K562 (cell line): ENCODE measurements at regions not wholly inside any gene's neighbourhood (a gene's known extent, or its start where the extent isn't known, plus 50 kb on each side); places are given as distances from the start of the nearest gene placed in this dataset.

Experiments used
- ATAC-seq: fragments of 200-7000 bp; cut with Tn5 transposase; 3 replicates; pipeline ENCODE4 v1.9.1; 2020; ENCODE audit warnings: moderate library complexity
- BruUV-seq: library from RNA; stranded (reverse); fragments of 400-500 nt; replicated peaks from 2 replicates; lab custom pipeline; 2021; lab: Mats Ljungman, UMichigan
- CTCF ChIA-PET: fragments of 300-600 bp; formaldehyde crosslinking; extraction: SDS; loops from one replicate; lab custom pipeline; 2021; ENCODE audit warnings: low intra/inter-chr PET ratio; lab: Yijun Ruan, JAX
- POLR2A ChIA-PET: fragments of 300-600, 350-650 bp; sonication (Branson Sonifier 250); formaldehyde crosslinking; extraction: SDS; loops from one replicate; lab custom pipeline; 2021; ENCODE audit warnings: antibody characterized with exemption, inconsistent platforms; lab: Yijun Ruan, JAX
- DNase-seq, 4 experiments: peaks; one replicate each; pipeline versions ENCODE4 v3.0.0 to v3.0.0-alpha.2; 2011 to 2018; ENCODE audit warnings: low spot score in 3 of 4, mixed read lengths in 3 of 4; ENCODE audit errors: extremely low read depth in 1 of 4
- FAIRE-seq: peaks from 2 replicates; lab custom pipeline; 2011; peaks lifted over from hg19 to GRCh38; lab: Jason Lieb, UNC
- H2AFZ ChIP-seq: 2 replicates; pipeline ENCODE4 v1.6.0; 2011; ENCODE audit warnings: low read depth, low read length, control low read depth, inconsistent platforms
- H3K27ac ChIP-seq: fragments of 200-600 bp; 3 replicates; pipeline ENCODE4 v1.8.0; 2011; ENCODE audit warnings: low read depth, mild to moderate bottlenecking, control low read depth, inconsistent platforms, low read length, moderate library complexity, mixed read lengths; ENCODE audit errors: extremely low read depth
- H3K27me3 ChIP-seq, 2 experiments: fragments of 300-600 bp in 1 of 2; 2 replicates in 1 of 2; 3 replicates in 1 of 2; pipeline versions ENCODE4 v1.6.0 to v1.8.0; 2011; ENCODE audit warnings: inconsistent platforms in 2 of 2, low read length in 2 of 2, mild to moderate bottlenecking in 1 of 2, mixed read lengths in 1 of 2, moderate library complexity in 1 of 2; ENCODE audit not compliant: control insufficient read depth in 2 of 2, insufficient read depth in 2 of 2
- H3K36me3 ChIP-seq: fragments of 300-600 bp; 3 replicates; pipeline ENCODE4 v1.8.0; 2011; ENCODE audit warnings: mild to moderate bottlenecking, low read length, inconsistent platforms; ENCODE audit not compliant: control insufficient read depth, insufficient read depth
- H3K4me1 ChIP-seq, 2 experiments: fragments of 200-600 bp in 1 of 2; replicated peaks in 1 of 2; 2 replicates in 1 of 2; 3 replicates in 1 of 2; pipeline versions ENCODE4 v1.5.1 to v1.8.0; 2011; ENCODE audit warnings: inconsistent platforms in 2 of 2, low read length in 2 of 2, mild to moderate bottlenecking in 1 of 2, mixed read lengths in 1 of 2, moderate library complexity in 1 of 2; ENCODE audit not compliant: control insufficient read depth in 2 of 2, insufficient read depth in 2 of 2
- H3K4me2 ChIP-seq: 2 replicates; pipeline ENCODE4 v1.6.1; 2011; ENCODE audit warnings: low read length, control low read depth, inconsistent platforms, mixed read lengths; ENCODE audit not compliant: insufficient read depth
- H3K4me3 ChIP-seq: fragments of 200-600 bp; sonication (generic), shearing (Covaris generic); 2 replicates; pipeline ENCODE4 v1.5.1; 2016; ENCODE audit warnings: control low read depth, inconsistent platforms
- H3K79me2 ChIP-seq: fragments of 200-600 bp; 3 replicates; pipeline ENCODE4 v1.8.0; 2011; ENCODE audit warnings: low read length, inconsistent platforms; ENCODE audit not compliant: control insufficient read depth, insufficient read depth
- H3K9ac ChIP-seq, 2 experiments: 2 replicates each; pipeline versions ENCODE4 v1.6.0 to v1.6.1; 2011; ENCODE audit warnings: low read depth in 2 of 2, low read length in 2 of 2, control low read depth in 1 of 2, inconsistent platforms in 1 of 2, mild to moderate bottlenecking in 1 of 2, mixed read lengths in 1 of 2; ENCODE audit not compliant: insufficient read depth in 1 of 2
- H3K9me1 ChIP-seq: one replicate; pipeline ENCODE4 v1.6.0; 2011; ENCODE audit warnings: inconsistent platforms, mild to moderate bottlenecking, low read length, moderate library complexity; ENCODE audit not compliant: control insufficient read depth, insufficient read depth
- H3K9me3 ChIP-seq: replicated peaks from 2 replicates; pipeline ENCODE4 v1.5.1; 2011; ENCODE audit warnings: low read depth, low read length, inconsistent platforms; ENCODE audit not compliant: control insufficient read depth, insufficient read depth
- H4K20me1 ChIP-seq: replicated peaks from 2 replicates; pipeline ENCODE4 v1.6.1; 2011; ENCODE audit warnings: low read length, inconsistent platforms, mixed read lengths; ENCODE audit not compliant: control insufficient read depth, insufficient read depth
- CBX5 ChIP-seq: IDR thresholded peaks from 2 replicates; pipeline ENCODE4 v1.6.1; 2014; ENCODE audit warnings: low read depth, borderline replicate concordance
- CEBPG ChIP-seq, 3 experiments: fragments of 200-800 bp in 1 of 3; sonication (Bioruptor generic) in 1 of 3; sonication (generic) in 1 of 3; formaldehyde crosslinking in 1 of 3; IDR thresholded peaks in 2 of 3; conservative IDR thresholded peaks in 1 of 3; 2 replicates each; pipeline versions ENCODE4 v1.6.1 to v1.8.0; 2016 to 2022; ENCODE audit warnings: missing compliant biosample characterization in 2 of 3, missing genetic modification characterization in 2 of 3, mild to moderate bottlenecking in 1 of 3, missing genetic modification reagents in 1 of 3
- ID3 ChIP-seq, 2 experiments: fragments of 250-450 bp in 1 of 2; fragments of 450-650 bp in 1 of 2; sonication (Bioruptor Pico) in 1 of 2; IDR thresholded peaks; 2 replicates each; pipeline versions ENCODE4 v1.6.1 to v1.8.0; 2016 to 2021; ENCODE audit warnings: mild to moderate bottlenecking in 2 of 2, moderate library complexity in 2 of 2, missing compliant biosample characterization in 1 of 2, missing genetic modification characterization in 1 of 2
- LEF1 ChIP-seq: fragments of 450-650 bp; IDR thresholded peaks from 2 replicates; pipeline ENCODE4 v1.6.1; 2016; ENCODE audit warnings: mild to moderate bottlenecking
- NR1H2 ChIP-seq: sonication (generic); formaldehyde crosslinking; IDR thresholded peaks from 2 replicates; pipeline ENCODE4 v1.4.0; 2020; ENCODE audit warnings: mild to moderate bottlenecking, missing genetic modification reagents
- PHF20 ChIP-seq: fragments of 450-650 bp; IDR thresholded peaks from 2 replicates; pipeline ENCODE4 v1.6.1; 2018; ENCODE audit not compliant: partially characterized antibody
- TCF15 ChIP-seq: fragments of 250-450 bp; sonication (Bioruptor Pico); IDR thresholded peaks from 2 replicates; pipeline ENCODE4 v1.8.0; 2022; ENCODE audit warnings: moderate library complexity, mild to moderate bottlenecking, inconsistent platforms
- ZKSCAN1 ChIP-seq: fragments of 150-350 bp; IDR thresholded peaks from 2 replicates; pipeline ENCODE4 v1.6.1; 2016; ENCODE audit warnings: low read depth, low read length
- ZNF589 ChIP-seq: fragments of 200-800 bp; sonication (Bioruptor generic); IDR thresholded peaks from 2 replicates; pipeline ENCODE4 v1.6.1; 2016; ENCODE audit warnings: low read depth, missing genetic modification characterization, missing compliant biosample characterization
- in situ Hi-C: fragments of 300-500 bp; cut with MboI; formaldehyde crosslinking; loops from 4 replicates; pipeline ENCODE4 v1.15.0; 2018; ENCODE audit warnings: inconsistent platforms, mixed read lengths
- intact Hi-C: fragments of 100-400 bp; cut with micrococcal nuclease; formaldehyde crosslinking; loops from 2 replicates; pipeline ENCODE4 v1.14.2; 2022
- TF ChIP-seq, protein P1 (sequence below): fragments of 450-650 bp; conservative IDR thresholded peaks from 2 replicates; pipeline ENCODE4 v1.6.1; 2016; ENCODE audit warnings: missing genetic modification characterization, low read depth, mild to moderate bottlenecking, control low read depth, missing compliant biosample characterization
- TF ChIP-seq, protein P2 (sequence below): fragments of 250-450 bp; sonication (Bioruptor Pico); IDR thresholded peaks from 2 replicates; pipeline ENCODE4 v1.4.0; 2020

- no peak overlapping the region for H3K27ac ChIP-seq
- no TSS peak for BruUV-seq
- no peaks in the 10 kb centered on the region for H3K27me3 ChIP-seq
- DNase-seq (no peak), FAIRE-seq (no peak), ATAC-seq (no peak)
- no peak for TF ChIP-seq ZKSCAN1
- TF ChIP-seq, protein P1, sequence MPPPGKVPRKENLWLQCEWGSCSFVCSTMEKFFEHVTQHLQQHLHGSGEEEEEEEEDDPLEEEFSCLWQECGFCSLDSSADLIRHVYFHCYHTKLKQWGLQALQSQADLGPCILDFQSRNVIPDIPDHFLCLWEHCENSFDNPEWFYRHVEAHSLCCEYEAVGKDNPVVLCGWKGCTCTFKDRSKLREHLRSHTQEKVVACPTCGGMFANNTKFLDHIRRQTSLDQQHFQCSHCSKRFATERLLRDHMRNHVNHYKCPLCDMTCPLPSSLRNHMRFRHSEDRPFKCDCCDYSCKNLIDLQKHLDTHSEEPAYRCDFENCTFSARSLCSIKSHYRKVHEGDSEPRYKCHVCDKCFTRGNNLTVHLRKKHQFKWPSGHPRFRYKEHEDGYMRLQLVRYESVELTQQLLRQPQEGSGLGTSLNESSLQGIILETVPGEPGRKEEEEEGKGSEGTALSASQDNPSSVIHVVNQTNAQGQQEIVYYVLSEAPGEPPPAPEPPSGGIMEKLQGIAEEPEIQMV (tag) = no peak
- TF ChIP-seq PHF20 = no peak
- no peak for TF ChIP-seq CBX5
- TF ChIP-seq ZNF589 (CRISPR knock-in tag) = no peak
- no peak for TF ChIP-seq NR1H2
- TF ChIP-seq LEF1 = no peak
- TF ChIP-seq, protein P2, sequence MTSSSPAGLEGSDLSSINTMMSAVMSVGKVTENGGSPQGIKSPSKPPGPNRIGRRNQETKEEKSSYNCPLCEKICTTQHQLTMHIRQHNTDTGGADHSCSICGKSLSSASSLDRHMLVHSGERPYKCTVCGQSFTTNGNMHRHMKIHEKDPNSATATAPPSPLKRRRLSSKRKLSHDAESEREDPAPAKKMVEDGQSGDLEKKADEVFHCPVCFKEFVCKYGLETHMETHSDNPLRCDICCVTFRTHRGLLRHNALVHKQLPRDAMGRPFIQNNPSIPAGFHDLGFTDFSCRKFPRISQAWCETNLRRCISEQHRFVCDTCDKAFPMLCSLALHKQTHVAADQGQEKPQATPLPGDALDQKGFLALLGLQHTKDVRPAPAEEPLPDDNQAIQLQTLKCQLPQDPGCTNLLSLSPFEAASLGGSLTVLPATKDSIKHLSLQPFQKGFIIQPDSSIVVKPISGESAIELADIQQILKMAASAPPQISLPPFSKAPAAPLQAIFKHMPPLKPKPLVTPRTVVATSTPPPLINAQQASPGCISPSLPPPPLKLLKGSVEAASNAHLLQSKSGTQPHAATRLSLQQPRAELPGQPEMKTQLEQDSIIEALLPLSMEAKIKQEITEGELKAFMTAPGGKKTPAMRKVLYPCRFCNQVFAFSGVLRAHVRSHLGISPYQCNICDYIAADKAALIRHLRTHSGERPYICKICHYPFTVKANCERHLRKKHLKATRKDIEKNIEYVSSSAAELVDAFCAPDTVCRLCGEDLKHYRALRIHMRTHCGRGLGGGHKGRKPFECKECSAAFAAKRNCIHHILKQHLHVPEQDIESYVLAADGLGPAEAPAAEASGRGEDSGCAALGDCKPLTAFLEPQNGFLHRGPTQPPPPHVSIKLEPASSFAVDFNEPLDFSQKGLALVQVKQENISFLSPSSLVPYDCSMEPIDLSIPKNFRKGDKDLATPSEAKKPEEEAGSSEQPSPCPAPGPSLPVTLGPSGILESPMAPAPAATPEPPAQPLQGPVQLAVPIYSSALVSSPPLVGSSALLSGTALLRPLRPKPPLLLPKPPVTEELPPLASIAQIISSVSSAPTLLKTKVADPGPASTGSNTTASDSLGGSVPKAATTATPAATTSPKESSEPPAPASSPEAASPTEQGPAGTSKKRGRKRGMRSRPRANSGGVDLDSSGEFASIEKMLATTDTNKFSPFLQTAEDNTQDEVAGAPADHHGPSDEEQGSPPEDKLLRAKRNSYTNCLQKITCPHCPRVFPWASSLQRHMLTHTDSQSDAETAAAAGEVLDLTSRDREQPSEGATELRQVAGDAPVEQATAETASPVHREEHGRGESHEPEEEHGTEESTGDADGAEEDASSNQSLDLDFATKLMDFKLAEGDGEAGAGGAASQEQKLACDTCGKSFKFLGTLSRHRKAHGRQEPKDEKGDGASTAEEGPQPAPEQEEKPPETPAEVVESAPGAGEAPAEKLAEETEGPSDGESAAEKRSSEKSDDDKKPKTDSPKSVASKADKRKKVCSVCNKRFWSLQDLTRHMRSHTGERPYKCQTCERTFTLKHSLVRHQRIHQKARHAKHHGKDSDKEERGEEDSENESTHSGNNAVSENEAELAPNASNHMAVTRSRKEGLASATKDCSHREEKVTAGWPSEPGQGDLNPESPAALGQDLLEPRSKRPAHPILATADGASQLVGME (CRISPR knock-in tag) = no peak
- TF ChIP-seq CEBPG (CRISPR knock-in tag; IDR thresholded peaks at IDR 0.05) = no peak
- no peak for TF ChIP-seq CEBPG (tag; conservative IDR thresholded peaks at IDR 0.05 in 1 of 2, IDR thresholded peaks at IDR 0.05 in 1 of 2)
- TF ChIP-seq ID3 (CRISPR knock-in tag; IDR thresholded peaks at IDR 0.05) = no peak
- no peak for TF ChIP-seq ID3 (tag; IDR thresholded peaks at IDR 0.05)
- no peak for TF ChIP-seq TCF15
- no peaks in the 10 kb centered on the region for H4K20me1 ChIP-seq
- H3K79me2 ChIP-seq = no peaks in the 10 kb centered on the region
- no peak overlapping the region for H3K4me3 ChIP-seq
- H3K4me2 ChIP-seq = no peak overlapping the region
- H3K9me3 ChIP-seq = no peaks in the 10 kb centered on the region
- H3K4me1 ChIP-seq = no peaks in the 10 kb centered on the region
- in situ Hi-C loops = no loop called here
- no peak overlapping the region for H3K9ac ChIP-seq
- ChIA-PET POLR2A (interaction anchor here (0.6 kb wide), 1 partner anchor 1167 kb away, joined by 3 read pairs; no protein-coding TSS in a partner anchor), CTCF (no interaction called here)
- no peak overlapping the region for H2AFZ ChIP-seq
- no peaks in the 10 kb centered on the region for H3K36me3 ChIP-seq
- H3K9me1 ChIP-seq = no peaks in the 10 kb centered on the region
- intact Hi-C loops = no loop called here
Observed at GRCh38 chr2:223526106-223526505, 76.1 kb downstream of the SCG2 start.
